K562 (cell line): ENCODE measurements at regions not wholly inside any gene's neighbourhood (a gene's known extent, or its start where the extent isn't known, plus 50 kb on each side); places are given as distances from the start of the nearest gene placed in this dataset.

Experiments used
- ATAC-seq: fragments of 200-7000 bp; cut with Tn5 transposase; 3 replicates; pipeline ENCODE4 v1.9.1; 2020; ENCODE audit warnings: moderate library complexity
- BruUV-seq: library from RNA; stranded (reverse); fragments of 400-500 nt; replicated peaks from 2 replicates; lab custom pipeline; 2021; lab: Mats Ljungman, UMichigan
- CTCF ChIA-PET: fragments of 300-600 bp; formaldehyde crosslinking; extraction: SDS; loops from one replicate; lab custom pipeline; 2021; ENCODE audit warnings: low intra/inter-chr PET ratio; lab: Yijun Ruan, JAX
- POLR2A ChIA-PET: fragments of 300-600, 350-650 bp; sonication (Branson Sonifier 250); formaldehyde crosslinking; extraction: SDS; loops from one replicate; lab custom pipeline; 2021; ENCODE audit warnings: antibody characterized with exemption, inconsistent platforms; lab: Yijun Ruan, JAX
- DNase-seq, 4 experiments: peaks; one replicate each; pipeline versions ENCODE4 v3.0.0 to v3.0.0-alpha.2; 2011 to 2018; ENCODE audit warnings: low spot score in 3 of 4, mixed read lengths in 3 of 4; ENCODE audit errors: extremely low read depth in 1 of 4
- FAIRE-seq: peaks from 2 replicates; lab custom pipeline; 2011; peaks lifted over from hg19 to GRCh38; lab: Jason Lieb, UNC
- H2AFZ ChIP-seq: 2 replicates; pipeline ENCODE4 v1.6.0; 2011; ENCODE audit warnings: low read depth, low read length, control low read depth, inconsistent platforms
- H3K27ac ChIP-seq: fragments of 200-600 bp; 3 replicates; pipeline ENCODE4 v1.8.0; 2011; ENCODE audit warnings: low read depth, mild to moderate bottlenecking, control low read depth, inconsistent platforms, low read length, moderate library complexity, mixed read lengths; ENCODE audit errors: extremely low read depth
- H3K27me3 ChIP-seq, 2 experiments: fragments of 300-600 bp in 1 of 2; 2 replicates in 1 of 2; 3 replicates in 1 of 2; pipeline versions ENCODE4 v1.6.0 to v1.8.0; 2011; ENCODE audit warnings: inconsistent platforms in 2 of 2, low read length in 2 of 2, mild to moderate bottlenecking in 1 of 2, mixed read lengths in 1 of 2, moderate library complexity in 1 of 2; ENCODE audit not compliant: control insufficient read depth in 2 of 2, insufficient read depth in 2 of 2
- H3K36me3 ChIP-seq: fragments of 300-600 bp; 3 replicates; pipeline ENCODE4 v1.8.0; 2011; ENCODE audit warnings: mild to moderate bottlenecking, low read length, inconsistent platforms; ENCODE audit not compliant: control insufficient read depth, insufficient read depth
- H3K4me1 ChIP-seq, 2 experiments: fragments of 200-600 bp in 1 of 2; replicated peaks in 1 of 2; 2 replicates in 1 of 2; 3 replicates in 1 of 2; pipeline versions ENCODE4 v1.5.1 to v1.8.0; 2011; ENCODE audit warnings: inconsistent platforms in 2 of 2, low read length in 2 of 2, mild to moderate bottlenecking in 1 of 2, mixed read lengths in 1 of 2, moderate library complexity in 1 of 2; ENCODE audit not compliant: control insufficient read depth in 2 of 2, insufficient read depth in 2 of 2
- H3K4me2 ChIP-seq: 2 replicates; pipeline ENCODE4 v1.6.1; 2011; ENCODE audit warnings: low read length, control low read depth, inconsistent platforms, mixed read lengths; ENCODE audit not compliant: insufficient read depth
- H3K4me3 ChIP-seq: fragments of 200-600 bp; sonication (generic), shearing (Covaris generic); 2 replicates; pipeline ENCODE4 v1.5.1; 2016; ENCODE audit warnings: control low read depth, inconsistent platforms
- H3K79me2 ChIP-seq: fragments of 200-600 bp; 3 replicates; pipeline ENCODE4 v1.8.0; 2011; ENCODE audit warnings: low read length, inconsistent platforms; ENCODE audit not compliant: control insufficient read depth, insufficient read depth
- H3K9ac ChIP-seq, 2 experiments: 2 replicates each; pipeline versions ENCODE4 v1.6.0 to v1.6.1; 2011; ENCODE audit warnings: low read depth in 2 of 2, low read length in 2 of 2, control low read depth in 1 of 2, inconsistent platforms in 1 of 2, mild to moderate bottlenecking in 1 of 2, mixed read lengths in 1 of 2; ENCODE audit not compliant: insufficient read depth in 1 of 2
- H3K9me1 ChIP-seq: one replicate; pipeline ENCODE4 v1.6.0; 2011; ENCODE audit warnings: inconsistent platforms, mild to moderate bottlenecking, low read length, moderate library complexity; ENCODE audit not compliant: control insufficient read depth, insufficient read depth
- H3K9me3 ChIP-seq: replicated peaks from 2 replicates; pipeline ENCODE4 v1.5.1; 2011; ENCODE audit warnings: low read depth, low read length, inconsistent platforms; ENCODE audit not compliant: control insufficient read depth, insufficient read depth
- H4K20me1 ChIP-seq: replicated peaks from 2 replicates; pipeline ENCODE4 v1.6.1; 2011; ENCODE audit warnings: low read length, inconsistent platforms, mixed read lengths; ENCODE audit not compliant: control insufficient read depth, insufficient read depth
- CTCF ChIP-seq, 3 experiments: IDR thresholded peaks in 2 of 3; conservative IDR thresholded peaks in 1 of 3; 2 replicates each; pipeline ENCODE4 v1.5.1; 2011 to 2012; ENCODE audit warnings: low read length in 3 of 3, mild to moderate bottlenecking in 3 of 3, control low read depth in 2 of 3, improper control_type of control experiment in 1 of 3, inconsistent platforms in 1 of 3, low read depth in 1 of 3, mixed read lengths in 1 of 3, moderate library complexity in 1 of 3; ENCODE audit not compliant: insufficient read depth in 2 of 3
- NFIC ChIP-seq: fragments of 450-650 bp; IDR thresholded peaks from 2 replicates; pipeline ENCODE4 v1.6.1; 2017; ENCODE audit warnings: mild to moderate bottlenecking, inconsistent platforms
- PRMT5 ChIP-seq: sonication (generic); formaldehyde crosslinking; IDR thresholded peaks from 2 replicates; pipeline ENCODE4 v1.5.0; 2020; ENCODE audit warnings: missing genetic modification reagents
- TEAD2 ChIP-seq: fragments of 450-650 bp; IDR thresholded peaks from 2 replicates; pipeline ENCODE4 v1.6.1; 2016; ENCODE audit warnings: missing genetic modification characterization, control low read depth, missing compliant biosample characterization
- ZZZ3 ChIP-seq: fragments of 450-650 bp; IDR thresholded peaks from 2 replicates; pipeline ENCODE4 v1.6.1; 2016; ENCODE audit warnings: antibody characterized with exemption, mild to moderate bottlenecking, moderate library complexity
- WGBS: fragments of 100-300 bp; shearing (Covaris generic); methylation state at CpG from one replicate; pipeline ENCODE4 v1.1.6; 2016; ENCODE audit warnings: low coverage, mixed read lengths; ENCODE audit not compliant: insufficient coverage; ENCODE audit errors: missing lambda C conversion rate; 5-methylcytosine and 5-hydroxymethylcytosine counted together
- in situ Hi-C: fragments of 300-500 bp; cut with MboI; formaldehyde crosslinking; loops from 4 replicates; pipeline ENCODE4 v1.15.0; 2018; ENCODE audit warnings: inconsistent platforms, mixed read lengths
- intact Hi-C: fragments of 100-400 bp; cut with micrococcal nuclease; formaldehyde crosslinking; loops from 2 replicates; pipeline ENCODE4 v1.14.2; 2022
- TF ChIP-seq, protein P1 (sequence below), 2 experiments: fragments of 150-350 bp in 1 of 2; IDR thresholded peaks; 2 replicates each; pipeline ENCODE4 v1.6.1; 2012 to 2016; ENCODE audit warnings: low read depth in 2 of 2, low read length in 2 of 2, mild to moderate bottlenecking in 1 of 2, moderate library complexity in 1 of 2

GRCh38 chr4:123580981-123581664 is 184.5 kb downstream of the SPRY1 start:
- Histone ChIP-seq H4K20me1 (no peaks in the 10 kb centered on the region), H3K4me3 (no peak overlapping the region), H3K36me3 (no peaks in the 10 kb centered on the region), H3K27me3 (no peaks in the 10 kb centered on the region), H3K79me2 (no peaks in the 10 kb centered on the region), H3K27ac (no peak overlapping the region), H3K9me3 (no peaks in the 10 kb centered on the region), H3K4me1 (no peaks in the 10 kb centered on the region), H3K9me1 (no peaks in the 10 kb centered on the region), H3K4me2 (no peak overlapping the region), H3K9ac (no peak overlapping the region), H2AFZ (no peak overlapping the region)
- ChIA-PET POLR2A (no interaction called here), CTCF (no interaction called here)
- intact Hi-C loops, result no loop called here
- in situ Hi-C loops, result no loop called here
- FAIRE-seq, result no peak
- 15% methylated on average over 8 of the region's 8 CpGs for WGBS
- peak; percentile 82 for ATAC-seq
- TF ChIP-seq TEAD2 (tag) (no peak), ZZZ3 (no peak), CTCF (IDR thresholded peaks at IDR 0.05 in 2 of 3, conservative IDR thresholded peaks at IDR 0.05 in 1 of 3; ENCODE audit: insufficient read depth in 2 of 3, low read depth in 1 of 3, low read length in 3 of 3) (peak in 2 of 3 experiments; percentile 29 to 60; a peak in 2 of 6 replicates), PRMT5 (CRISPR knock-in tag) (no peak), NFIC (0 out of 2 replicates have a peak, but pooled peaks have one; percentile 41)
- TF ChIP-seq, protein P1, sequence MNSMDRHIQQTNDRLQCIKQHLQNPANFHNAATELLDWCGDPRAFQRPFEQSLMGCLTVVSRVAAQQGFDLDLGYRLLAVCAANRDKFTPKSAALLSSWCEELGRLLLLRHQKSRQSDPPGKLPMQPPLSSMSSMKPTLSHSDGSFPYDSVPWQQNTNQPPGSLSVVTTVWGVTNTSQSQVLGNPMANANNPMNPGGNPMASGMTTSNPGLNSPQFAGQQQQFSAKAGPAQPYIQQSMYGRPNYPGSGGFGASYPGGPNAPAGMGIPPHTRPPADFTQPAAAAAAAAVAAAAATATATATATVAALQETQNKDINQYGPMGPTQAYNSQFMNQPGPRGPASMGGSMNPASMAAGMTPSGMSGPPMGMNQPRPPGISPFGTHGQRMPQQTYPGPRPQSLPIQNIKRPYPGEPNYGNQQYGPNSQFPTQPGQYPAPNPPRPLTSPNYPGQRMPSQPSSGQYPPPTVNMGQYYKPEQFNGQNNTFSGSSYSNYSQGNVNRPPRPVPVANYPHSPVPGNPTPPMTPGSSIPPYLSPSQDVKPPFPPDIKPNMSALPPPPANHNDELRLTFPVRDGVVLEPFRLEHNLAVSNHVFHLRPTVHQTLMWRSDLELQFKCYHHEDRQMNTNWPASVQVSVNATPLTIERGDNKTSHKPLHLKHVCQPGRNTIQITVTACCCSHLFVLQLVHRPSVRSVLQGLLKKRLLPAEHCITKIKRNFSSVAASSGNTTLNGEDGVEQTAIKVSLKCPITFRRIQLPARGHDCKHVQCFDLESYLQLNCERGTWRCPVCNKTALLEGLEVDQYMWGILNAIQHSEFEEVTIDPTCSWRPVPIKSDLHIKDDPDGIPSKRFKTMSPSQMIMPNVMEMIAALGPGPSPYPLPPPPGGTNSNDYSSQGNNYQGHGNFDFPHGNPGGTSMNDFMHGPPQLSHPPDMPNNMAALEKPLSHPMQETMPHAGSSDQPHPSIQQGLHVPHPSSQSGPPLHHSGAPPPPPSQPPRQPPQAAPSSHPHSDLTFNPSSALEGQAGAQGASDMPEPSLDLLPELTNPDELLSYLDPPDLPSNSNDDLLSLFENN (IDR thresholded peaks at IDR 0.05; ENCODE audit: low read depth in 2 of 2, low read length in 2 of 2), result no peak
- no TSS peak for BruUV-seq
- DNase-seq, result peak; percentile 21 to 29 (median 28)
